UCSD-AML1 (cell line): ENCODE measurements at regions not wholly inside any gene's neighbourhood (a gene's known extent, or its start where the extent isn't known, plus 50 kb on each side); places are given as distances from the start of the nearest gene placed in this dataset.
A peak's percentile ranks its signal among the peaks of the same experiment; 100 is the strongest.

Source experiments
- DNase-seq: peaks from one replicate; lab custom pipeline; 2025; ENCODE audit not compliant: unreplicated experiment; lab: John Stamatoyannopoulos, UW

DNA sequence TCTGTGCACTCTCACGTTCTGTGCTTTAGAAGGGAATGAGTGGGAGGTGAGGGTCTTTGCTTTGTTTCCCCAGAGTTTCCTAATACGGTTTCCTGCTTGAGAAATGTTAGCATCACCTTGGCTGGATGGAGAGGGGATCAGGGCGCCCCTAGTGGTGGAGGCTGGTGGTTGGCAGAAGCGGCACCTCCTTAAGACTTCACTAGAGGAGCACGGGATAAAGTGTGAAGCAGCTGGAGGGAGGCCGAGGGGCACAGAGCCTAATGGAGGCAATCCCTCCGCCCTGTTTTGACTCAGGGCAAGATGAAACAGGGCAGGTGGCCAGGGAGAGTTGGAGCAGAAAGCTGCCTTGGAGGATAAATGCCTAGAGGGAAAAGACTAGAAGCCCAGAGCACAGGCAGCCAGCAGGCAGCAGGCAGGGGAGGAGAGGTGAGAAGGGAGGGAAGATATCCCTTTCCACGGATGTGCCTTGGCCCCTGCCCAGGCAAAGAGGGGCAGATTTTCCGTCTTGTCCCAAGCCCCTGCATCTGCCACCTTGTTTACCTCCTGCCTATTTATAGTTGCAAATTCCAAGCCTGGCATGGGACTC, 56.0 kb upstream of the BTRC start:
- DNase-seq = peak; percentile 62

DNA sequence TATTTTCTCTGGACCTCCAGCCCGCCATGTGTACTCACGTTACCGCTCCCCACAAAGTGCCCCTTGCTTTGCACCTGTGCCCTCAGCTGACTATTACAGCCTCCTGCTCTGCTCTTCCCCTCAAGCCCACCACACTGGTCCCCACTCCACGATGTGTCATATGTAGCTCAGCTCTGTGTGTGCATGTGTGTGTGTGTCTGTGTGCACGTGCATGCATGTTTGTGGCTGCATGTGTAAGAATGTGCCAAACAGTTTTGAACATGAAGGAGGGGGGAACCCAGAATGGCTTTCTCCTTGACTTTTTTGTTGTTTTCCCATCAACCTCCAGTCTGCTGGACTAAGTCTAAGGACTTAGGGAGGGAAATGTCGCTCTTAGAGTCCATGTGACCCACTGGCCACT, 54.8 kb upstream of the BTRC start:
- DNase-seq = no peak

DNA sequence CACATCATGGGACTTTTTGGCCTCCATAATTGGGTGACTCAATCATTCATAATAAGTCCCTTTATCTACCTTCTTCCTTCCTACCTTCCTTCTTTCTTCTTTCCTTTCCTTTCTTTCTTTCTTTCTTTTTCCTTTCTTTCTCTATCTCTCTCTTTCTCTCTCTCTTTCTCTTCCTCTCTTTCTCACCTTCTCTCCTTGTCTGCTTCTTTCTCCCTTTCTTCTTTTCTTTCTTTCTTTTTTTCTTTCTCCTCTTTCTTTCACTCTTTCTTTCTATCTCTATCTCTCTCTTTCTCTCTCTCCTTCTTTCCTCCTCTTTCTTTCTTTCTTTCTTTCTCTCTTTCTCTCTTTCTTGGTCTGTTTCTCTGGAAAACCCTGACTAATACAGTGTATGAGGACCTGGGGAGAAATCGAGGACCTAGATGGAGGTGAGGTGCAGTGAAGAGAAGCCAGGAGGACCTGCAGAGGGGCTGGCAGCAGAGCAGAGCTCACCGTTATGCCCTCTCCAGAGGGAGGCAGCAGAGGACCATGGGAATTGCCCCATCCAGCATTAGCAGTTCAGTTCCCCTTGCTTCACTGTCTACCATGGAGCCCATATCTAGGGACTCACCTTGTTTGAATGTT, 52.7 kb upstream of the BTRC start:
- DNase-seq = peak; percentile 70

DNA sequence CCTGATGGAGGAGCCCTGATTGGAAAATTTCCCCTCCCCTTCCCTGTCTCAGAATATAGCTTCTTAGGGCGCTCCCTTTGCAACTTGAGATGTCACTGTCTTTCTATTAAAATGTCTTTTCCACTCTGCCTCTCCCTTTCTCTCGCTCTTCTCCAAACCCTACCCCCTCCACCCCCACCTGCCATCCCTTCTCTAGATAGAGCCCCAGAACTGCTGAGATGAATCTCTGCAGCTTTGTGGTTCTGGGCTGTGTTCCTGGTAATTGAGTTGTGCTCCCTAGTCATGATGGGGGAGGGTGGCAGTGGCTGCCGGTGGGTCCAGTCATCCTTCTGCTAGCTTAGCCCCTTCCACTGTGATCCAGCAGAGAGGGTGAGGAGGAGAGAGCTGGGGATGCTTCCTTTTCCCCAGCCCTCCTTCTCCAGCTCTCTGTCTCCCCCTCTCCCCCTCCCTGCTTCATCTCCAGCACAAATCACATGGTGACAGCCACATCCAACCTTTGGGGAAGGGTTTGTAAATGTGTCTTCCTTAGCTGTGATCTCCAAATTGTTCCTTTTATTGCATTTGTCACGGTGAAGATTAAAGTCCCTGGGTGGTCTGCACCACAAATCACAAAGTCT, 50.8 kb upstream of the BTRC start:
- no peak for DNase-seq
